GM19463 (cell line): ENCODE measurements at regions not wholly inside any gene's neighbourhood (a gene's known extent, or its start where the extent isn't known, plus 50 kb on each side); places are given as distances from the start of the nearest gene placed in this dataset.

ENCODE experiments used
- ATAC-seq: cut with Tn5 transposase; IDR thresholded peaks from one replicate; pipeline ENCODE4 v1.9.1; 2021; ENCODE audit warnings: mild to moderate bottlenecking, moderate library complexity; ENCODE audit not compliant: unreplicated experiment

DNA sequence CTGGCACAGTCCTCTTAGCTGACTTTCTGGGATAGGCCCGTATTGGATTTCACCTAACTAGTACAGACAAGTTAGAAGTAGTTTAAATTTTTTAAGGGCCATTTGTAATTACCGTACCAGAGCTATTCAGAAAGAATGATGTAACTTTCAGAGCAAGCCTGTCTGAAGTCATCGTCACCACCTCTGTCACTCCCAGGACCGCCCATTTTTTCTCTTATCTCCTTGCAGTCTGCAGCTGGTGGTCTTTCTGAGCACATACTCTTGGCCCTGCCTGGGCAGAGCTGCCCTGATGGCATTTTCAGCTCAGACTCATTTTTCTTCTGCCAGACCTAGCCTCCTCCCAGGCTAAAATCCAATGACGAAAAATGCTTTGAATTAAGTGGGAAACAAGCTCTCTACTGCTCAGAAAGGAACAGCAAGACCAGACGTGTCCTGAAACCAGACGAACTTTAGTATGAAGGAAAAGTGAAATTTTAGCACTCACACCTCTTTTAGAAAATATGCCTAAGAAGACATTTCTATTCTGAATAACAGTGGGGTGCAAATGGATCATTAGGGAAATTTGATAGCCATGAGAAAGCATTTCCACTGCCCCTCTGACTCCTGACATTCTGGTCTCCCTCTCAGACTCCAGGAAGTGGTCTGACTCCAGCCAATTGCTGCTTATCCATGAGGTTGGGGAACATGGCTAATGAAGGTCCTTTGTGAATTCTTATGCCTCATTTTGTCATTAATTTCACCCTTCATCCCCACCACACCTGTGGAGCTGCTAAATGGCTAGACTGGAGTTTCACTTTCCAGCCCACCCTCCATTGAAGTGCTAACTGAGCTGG is 162.4 kb upstream of the GYPA start:
- no peak for ATAC-seq

DNA sequence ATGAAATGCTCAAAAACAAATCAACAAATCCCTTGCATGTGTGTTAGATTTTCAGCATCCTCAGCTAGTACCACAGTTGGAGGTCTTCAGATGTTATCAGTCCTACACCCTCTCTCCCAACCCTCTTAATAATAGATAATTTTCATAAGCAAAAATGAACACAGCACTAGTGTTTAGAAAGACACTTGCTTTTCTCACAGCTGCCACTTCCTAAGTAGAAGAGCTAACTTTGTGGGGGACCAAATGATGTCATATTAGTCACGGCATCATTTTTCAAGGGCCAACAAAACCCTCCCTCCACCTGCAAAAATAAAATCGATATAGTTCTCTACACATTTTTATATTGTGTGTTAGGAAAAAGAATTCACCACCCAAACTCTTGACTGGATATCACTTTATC is 163.5 kb upstream of the GYPA start:
- ATAC-seq: no peak

GRCh38 chr4:144310535-144310934 is 170.0 kb upstream of the GYPA start:
- no peak for ATAC-seq

DNA sequence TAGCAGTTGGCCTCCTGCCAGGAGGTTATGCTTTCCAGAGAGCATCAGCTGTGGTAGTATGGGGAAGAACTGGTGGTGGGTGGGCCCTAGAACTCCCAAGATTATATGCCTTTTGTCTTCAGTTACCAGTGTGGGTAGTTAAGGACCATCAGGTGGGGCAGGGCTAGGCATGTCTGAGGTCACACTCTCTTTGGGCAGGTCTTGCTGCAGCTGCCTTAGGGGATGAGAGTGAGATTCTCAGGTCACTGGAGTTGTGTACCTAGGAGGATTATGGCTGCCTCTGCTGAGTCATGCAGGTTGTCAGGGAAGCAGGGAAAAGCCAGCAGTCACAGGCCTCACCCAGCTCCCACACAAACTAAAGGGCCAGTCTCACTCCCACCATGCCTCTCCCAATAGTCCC is 172.9 kb upstream of the GYPA start:
- ATAC-seq: no peak

GRCh38 chr4:144316869-144317268 is 176.4 kb upstream of the GYPA start:
- no peak for ATAC-seq

GRCh38 chr4:144318797-144319196 is 178.3 kb upstream of the GYPA start:
- no peak for ATAC-seq

DNA sequence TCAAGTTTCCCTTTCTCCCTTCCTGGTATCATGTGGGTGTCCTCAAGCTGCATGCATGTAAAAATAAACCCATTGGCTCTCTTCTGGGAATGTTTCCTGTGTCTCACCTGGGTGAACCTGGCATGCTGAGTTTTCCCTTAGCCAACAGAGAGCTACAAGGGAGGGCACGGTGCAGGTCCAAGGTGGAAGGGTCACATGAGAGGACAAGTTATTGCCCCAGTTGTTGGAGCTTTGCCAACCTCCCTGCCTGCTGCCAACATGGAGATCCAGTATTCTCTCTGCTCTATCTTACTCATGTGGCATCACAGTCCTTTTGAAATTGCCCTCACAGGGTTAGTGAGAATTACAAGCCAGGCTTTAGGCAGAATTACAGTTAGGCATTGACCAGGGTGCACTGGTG is 196.1 kb upstream of the GYPA start:
- ATAC-seq: no peak

- ATAC-seq: no peak
Measured at GRCh38 chr4:144338148-144338547, 197.6 kb upstream of the GYPA start.

DNA sequence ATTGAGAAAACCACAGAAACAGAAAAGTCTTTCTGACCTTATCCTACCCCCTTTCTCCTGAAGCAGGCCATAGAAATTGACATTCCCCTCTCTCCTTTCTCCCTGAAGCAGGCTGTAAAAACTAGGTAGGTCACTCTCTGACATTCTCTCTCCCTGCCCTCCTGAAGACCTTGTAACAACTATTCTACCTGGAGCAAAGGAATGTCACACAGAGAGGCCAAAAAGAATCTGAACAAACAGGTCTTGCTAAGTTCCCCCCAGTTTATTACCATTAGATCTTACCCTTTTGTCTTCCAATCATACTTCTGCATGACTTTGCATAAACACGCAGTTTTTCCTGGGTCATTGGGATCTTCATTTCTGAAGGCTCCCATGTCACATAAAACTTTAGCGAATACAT is 198.3 kb upstream of the GYPA start:
- ATAC-seq: no peak

DNA sequence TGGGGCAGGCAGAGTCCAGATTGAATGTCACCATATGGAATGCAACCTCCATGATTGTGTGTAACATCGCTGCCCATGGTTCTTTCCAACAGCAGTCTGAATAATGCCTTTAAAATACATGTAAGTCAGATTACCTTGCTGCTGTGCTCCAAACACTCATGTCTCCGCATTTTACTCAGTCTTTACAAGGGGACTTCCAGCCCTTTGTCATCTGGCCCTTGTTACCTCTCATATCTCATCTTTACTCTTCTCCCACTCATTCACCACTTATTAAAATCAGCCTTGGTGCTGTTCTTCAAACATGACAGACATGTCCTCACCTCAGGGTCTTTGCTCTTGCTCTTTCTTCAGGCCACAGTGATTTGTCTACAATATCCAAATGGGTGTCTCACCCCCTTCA is 200.4 kb upstream of the GYPA start:
- ATAC-seq: peak; percentile 46

DNA sequence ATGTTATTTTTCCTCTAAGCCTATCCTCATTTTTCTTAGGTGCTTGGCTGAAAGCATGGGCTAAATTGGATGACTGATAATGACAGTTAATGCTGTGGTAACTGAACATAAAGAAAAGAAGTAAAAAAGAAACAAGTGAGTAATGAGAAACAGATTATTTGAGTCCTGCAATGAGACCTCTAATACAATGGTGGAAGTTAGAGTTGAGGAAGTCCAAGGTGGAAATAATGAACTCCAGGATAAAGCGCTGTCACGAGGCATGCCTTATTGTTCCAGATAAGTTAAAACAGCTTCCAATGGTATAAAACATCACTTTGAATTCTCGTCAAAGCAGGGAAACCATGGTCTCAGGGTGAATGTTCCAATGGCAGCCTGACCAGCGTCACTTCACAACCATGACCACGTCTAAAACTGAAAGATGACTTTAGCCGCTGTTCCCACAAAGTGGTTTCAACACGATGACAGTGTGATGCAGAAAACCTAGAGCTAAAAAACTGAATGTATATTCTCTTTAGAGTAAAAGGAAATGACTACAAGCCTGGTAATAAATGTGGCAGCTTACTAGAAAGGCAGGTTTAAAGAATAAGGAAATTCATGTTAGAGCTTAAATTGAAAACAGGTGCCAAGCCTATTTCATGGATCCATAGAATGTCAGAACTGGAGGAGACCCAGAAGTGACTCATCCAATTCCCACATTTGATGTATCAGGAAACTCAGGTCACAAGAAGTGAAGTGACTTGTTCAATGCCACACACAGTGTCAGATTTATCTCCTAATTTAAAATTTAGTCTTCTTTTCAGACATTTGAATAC is 202.6 kb upstream of the GYPA start:
- ATAC-seq: no peak

GRCh38 chr4:144347121-144347520 is 206.6 kb upstream of the GYPA start:
- ATAC-seq: no peak

- ATAC-seq: no peak
Measured at GRCh38 chr4:144350706-144351105, 210.2 kb upstream of the GYPA start.

DNA sequence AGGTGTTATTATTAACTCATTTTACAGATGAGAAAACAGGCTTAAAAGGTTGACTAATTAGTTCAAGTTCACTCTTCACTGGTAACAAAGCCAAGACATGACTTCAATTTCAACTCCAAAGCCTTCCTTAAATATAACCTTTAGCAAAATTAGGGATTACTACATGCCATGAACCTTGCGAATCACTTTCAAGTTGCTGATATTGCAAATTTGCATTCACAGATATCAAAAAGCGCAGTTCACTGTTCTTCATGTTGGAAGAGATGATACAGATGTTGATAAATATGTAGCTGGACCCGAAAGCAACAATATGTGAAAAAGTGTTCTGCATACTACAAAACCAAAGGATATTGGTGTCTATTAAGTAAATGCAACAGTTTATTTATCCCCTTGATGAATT is 210.8 kb upstream of the GYPA start:
- no peak for ATAC-seq

- ATAC-seq: no peak
Measured at GRCh38 chr4:144353292-144353691, 212.8 kb upstream of the GYPA start.

DNA sequence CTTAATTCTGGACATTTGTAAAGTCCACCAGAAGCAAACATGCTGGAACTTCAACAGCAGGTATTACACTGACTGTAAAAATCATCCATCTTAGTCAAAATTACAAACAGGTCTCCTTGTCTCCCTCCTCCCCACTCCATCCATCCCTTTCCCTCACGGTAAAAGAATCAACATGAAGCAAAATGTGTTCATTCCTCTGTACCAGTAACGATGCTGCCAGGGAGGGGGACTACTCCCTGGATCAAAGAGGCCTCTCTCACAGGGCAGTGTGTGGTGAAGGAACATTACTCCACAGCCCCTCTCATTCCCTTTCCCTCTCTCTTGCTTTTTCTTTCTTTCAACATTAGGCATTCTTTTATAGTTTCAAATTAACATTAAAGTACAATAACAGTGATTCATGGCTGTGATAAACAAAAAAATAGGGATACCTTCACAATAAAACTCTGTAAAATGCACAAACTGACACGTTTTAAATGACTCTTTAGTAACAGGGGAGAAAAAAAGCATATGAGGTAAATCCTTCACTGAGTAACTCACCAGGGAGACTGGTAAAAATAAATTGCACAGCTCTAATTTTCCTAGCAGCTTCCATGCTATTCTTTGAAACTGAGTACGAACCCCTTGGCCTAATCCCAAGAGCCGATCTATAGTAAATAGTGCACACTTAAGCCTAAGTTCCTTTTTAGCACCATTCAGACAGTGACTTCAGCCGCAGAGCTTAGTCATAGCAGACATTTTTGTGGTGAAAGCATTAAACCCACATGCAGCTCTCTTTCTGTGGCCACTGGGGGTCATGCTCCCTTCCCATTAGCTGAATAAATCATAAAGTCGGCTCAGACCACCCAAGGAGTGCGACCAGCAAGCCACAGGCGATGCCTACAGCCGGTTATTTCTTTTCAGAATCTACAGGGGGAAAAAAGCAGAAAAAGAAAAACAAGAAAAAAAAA is 215.6 kb upstream of the GYPA start:
- peak; percentile 83 for ATAC-seq

DNA sequence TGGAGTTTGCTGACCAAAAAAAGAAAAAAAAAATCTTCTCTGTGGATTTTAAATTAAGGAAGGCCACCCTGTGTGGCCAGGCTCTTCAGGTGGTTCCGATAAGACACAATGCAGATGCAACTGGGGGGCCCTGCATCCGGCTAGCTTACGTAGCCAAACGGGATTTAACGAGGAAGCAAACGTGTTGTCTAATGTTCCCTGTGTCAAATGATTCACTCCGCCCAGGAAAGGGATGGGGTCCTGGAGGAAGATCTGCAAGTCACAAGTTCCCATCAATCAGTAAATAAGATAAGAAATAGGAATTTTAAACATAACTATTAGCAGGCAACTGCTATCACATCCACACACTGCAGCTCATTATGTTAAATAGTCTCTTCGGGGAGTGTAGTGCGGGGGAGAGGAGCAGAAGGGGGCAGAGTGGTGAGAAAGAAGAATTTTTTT is 216.4 kb upstream of the GYPA start:
- ATAC-seq: no peak

DNA sequence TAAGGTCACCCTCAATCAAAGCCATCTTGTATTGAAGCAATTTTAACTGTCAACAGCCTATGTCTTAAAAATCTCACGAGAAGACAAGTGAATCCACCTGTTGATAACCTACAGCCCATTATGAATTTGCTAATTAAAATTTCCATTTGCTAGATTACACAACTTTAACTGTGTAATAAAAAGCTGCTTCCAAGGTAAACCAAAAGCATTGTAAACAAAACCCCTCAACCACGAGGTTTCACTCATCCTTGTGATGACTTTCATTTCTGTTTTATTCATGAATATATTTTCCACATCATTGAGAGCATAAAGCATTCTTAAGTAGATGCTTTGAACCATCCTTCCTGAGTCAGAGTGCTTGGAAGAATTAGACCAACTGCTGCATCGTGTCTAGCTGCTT is 217.5 kb upstream of the GYPA start:
- ATAC-seq: no peak

DNA sequence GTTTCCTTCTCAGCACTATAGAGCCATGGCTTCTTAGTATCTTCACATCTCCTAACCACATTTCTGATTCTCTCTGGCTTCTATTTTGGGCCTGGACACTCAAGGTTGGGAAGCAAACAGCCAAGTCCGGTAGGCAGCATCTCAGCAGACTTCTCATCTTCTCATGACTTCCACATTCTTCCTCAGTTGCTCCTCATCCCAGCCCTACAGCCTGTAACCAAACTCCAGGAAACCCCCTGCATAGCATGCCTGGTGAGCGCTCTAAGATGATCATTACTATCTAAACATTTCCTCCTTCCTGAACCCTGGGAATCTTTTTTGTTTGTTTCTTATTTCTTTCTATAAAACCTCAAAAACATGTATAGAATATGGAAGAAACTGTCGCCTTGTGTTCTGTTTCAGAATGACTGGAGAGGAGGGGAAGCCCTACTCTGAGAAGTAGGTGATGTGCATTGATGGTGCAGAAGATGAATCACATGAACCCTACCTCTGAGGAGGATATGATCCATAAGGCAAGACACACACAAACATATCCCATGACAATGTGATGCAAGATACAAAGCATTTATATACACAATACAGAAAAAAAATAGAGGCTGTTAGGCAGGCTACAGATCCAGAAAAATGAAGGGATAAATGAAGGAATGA is 219.8 kb upstream of the GYPA start:
- no peak for ATAC-seq

GRCh38 chr4:144362366-144362765 is 221.8 kb upstream of the GYPA start:
- no peak for ATAC-seq

DNA sequence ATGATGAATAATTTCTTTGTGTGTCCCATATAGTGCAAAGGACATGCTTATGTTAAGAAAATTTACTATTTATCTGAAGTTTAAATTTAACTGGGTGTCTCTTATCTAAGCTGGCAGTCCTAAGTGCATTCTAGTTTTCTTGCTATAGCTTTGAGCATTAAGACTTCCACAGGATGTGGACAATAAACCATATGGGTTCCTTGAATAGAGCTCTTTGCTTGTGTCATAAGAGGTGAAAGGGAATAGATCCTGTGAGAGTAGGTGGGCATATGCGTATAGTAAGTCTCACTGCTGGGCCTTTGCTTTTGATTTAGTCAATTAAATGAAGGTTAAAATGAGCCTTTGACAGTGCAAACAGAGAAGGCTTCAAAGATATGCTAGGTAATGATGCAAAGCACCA is 223.4 kb upstream of the GYPA start:
- no peak for ATAC-seq
